ENCODE measurements at regions not wholly inside any gene's neighbourhood (a gene's known extent, or its start where the extent isn't known, plus 50 kb on each side); places are given as distances from the start of the nearest gene placed in this dataset.

DNA sequence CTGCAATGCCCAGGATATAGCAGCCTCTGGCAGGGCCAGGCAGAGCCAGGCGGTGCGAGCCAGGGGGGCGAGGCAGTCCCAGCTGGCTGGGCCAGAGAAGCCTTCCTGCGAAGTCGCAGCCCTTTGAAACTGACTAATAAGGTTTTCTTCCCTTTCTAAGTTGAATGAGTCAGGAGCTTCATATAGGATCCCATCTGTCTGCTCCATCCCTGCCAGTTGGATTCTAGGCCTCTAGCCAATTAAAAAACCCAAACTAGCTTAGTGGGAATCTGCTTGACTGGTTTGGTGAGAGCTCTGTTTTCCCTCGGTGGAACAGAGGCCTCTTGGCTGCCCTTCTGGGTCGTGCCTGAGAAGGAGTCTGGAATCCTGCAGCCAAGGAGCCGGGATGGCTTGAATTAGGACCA is 70.1 kb upstream of the RAPGEF1 start:
- Mint-ChIP-seq H3K36me3 (ENCODE audit: insufficient read depth) (no peaks in the 10 kb centered on the region), H3K4me3 (ENCODE audit: low read depth) (no peak overlapping the region), H3K27me3 (peaks cover 17% of the 10 kb centered on the region), H3K9me3 (ENCODE audit: low read depth) (no peaks in the 10 kb centered on the region), H3K27ac (no peak overlapping the region), H3K4me1 (ENCODE audit: low read depth) (peaks cover 32% of the 10 kb centered on the region)
- TF ChIP-seq, protein P1, sequence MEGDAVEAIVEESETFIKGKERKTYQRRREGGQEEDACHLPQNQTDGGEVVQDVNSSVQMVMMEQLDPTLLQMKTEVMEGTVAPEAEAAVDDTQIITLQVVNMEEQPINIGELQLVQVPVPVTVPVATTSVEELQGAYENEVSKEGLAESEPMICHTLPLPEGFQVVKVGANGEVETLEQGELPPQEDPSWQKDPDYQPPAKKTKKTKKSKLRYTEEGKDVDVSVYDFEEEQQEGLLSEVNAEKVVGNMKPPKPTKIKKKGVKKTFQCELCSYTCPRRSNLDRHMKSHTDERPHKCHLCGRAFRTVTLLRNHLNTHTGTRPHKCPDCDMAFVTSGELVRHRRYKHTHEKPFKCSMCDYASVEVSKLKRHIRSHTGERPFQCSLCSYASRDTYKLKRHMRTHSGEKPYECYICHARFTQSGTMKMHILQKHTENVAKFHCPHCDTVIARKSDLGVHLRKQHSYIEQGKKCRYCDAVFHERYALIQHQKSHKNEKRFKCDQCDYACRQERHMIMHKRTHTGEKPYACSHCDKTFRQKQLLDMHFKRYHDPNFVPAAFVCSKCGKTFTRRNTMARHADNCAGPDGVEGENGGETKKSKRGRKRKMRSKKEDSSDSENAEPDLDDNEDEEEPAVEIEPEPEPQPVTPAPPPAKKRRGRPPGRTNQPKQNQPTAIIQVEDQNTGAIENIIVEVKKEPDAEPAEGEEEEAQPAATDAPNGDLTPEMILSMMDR (IDR thresholded peaks at IDR 0.05; ENCODE audit: unreplicated experiment): no peak
- DNase-seq (ENCODE audit: low spot score, unreplicated experiment): no peak

DNA sequence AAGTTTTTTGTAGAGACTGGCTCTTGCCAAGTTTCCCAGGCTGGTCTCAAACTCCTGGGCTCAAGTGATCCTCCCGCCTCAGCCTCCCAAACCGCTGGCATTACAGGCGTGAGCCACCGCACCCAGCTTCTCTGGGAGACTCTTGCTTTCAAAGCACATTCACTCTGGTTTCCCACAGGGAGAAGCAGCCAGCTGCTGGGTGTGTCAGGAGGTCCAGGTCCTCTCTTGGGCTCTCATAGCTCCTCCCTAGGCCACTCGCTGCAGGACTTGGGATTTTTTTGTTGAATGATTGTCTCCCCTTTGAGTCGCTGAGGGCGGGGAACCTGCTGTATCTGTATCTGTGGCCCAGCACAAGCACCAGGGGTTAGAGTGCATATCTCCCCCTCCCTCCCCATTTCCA is 68.4 kb upstream of the RAPGEF1 start:
- Mint-ChIP-seq H3K36me3 (ENCODE audit: insufficient read depth) (no peaks in the 10 kb centered on the region), H3K27ac (no peak overlapping the region), H3K4me1 (ENCODE audit: low read depth) (peaks cover 32% of the 10 kb centered on the region), H3K4me3 (ENCODE audit: low read depth) (no peak overlapping the region), H3K9me3 (ENCODE audit: low read depth) (no peaks in the 10 kb centered on the region), H3K27me3 (peaks cover 17% of the 10 kb centered on the region)
- no peak for DNase-seq (ENCODE audit: low spot score, unreplicated experiment)
- TF ChIP-seq, protein P1 (IDR thresholded peaks at IDR 0.05; ENCODE audit: unreplicated experiment): no peak

DNA sequence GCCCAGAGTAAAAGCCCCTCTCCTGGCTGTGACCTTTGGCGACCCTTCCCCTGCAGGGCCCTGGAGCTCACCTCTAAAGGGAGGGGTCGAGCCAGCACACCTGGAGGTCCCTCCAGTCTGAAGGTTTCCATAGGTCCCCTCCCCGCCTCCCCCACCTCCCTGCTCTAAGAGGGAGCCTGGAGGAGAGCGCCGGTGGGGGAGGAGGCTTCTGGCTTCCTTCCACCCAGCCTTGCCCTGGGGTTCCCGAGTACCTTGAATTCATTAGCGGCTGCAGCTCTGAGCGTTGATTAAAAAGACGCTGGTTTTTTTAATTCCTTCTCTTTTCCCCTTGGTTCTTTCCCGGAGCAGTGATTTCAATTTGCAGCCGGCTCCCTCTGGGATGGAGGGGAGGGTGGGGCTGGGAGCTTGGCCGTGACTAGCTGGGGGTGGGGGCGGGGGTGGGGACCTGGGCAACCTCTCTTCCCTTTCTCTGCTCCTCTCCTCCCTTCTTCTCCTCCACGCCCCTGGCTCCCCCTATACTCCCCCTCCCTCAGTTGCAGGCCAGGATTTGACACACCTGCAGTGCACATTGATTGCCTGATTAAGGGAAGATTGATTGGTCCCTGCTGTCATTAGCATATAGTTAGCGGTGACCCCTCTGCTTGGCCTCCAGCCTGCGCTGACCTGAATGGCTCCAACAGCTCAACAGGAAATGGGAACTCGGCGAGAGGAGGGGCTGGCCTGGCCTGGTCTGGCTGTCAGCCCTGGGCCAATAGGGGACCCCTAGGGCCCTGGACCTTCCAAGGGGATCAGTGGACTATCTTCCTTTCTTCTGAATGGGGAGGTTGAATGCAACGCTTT is 67.5 kb upstream of the RAPGEF1 start:
- DNase-seq (ENCODE audit: low spot score, unreplicated experiment): peak; percentile 34
- peaks cover 10% of the 10 kb centered on the region for H3K27me3 Mint-ChIP-seq
- TF ChIP-seq, protein P1 (IDR thresholded peaks at IDR 0.05; ENCODE audit: unreplicated experiment): no peak
- peak overlapping the region; percentile 56 for H3K27ac Mint-ChIP-seq
- H3K9me3 Mint-ChIP-seq (ENCODE audit: low read depth): no peaks in the 10 kb centered on the region
- peaks cover 32% of the 10 kb centered on the region for H3K4me1 Mint-ChIP-seq (ENCODE audit: low read depth)
- peak overlapping the region; percentile 62 for H3K4me3 Mint-ChIP-seq (ENCODE audit: low read depth)
- no peaks in the 10 kb centered on the region for H3K36me3 Mint-ChIP-seq (ENCODE audit: insufficient read depth)

DNA sequence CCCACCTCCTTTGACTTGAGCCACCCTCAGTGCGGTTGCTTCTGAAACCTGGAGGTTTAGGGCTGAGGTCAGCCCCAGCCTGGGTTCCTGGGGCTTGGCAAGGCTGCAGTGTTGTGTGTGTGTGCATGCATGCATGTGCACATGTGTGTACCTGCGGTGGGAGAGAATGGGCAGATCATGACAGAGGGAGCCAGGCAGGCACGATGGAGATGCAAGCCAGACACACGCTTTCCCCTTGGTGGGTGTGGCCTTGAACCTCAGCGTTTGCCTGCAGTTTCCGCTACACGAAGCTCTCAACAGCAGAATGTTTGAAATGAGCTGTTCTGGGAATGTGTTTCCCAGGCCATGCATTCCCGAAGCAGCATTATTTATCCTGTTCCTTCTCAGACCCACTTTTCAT is 65.9 kb upstream of the RAPGEF1 start:
- H3K36me3 Mint-ChIP-seq (ENCODE audit: insufficient read depth): no peaks in the 10 kb centered on the region
- H3K4me1 Mint-ChIP-seq (ENCODE audit: low read depth): peaks cover 30% of the 10 kb centered on the region
- DNase-seq (ENCODE audit: low spot score, unreplicated experiment): no peak
- H3K27me3 Mint-ChIP-seq: peaks cover 3% of the 10 kb centered on the region
- TF ChIP-seq, protein P1 (IDR thresholded peaks at IDR 0.05; ENCODE audit: unreplicated experiment): no peak
- no peak overlapping the region for H3K27ac Mint-ChIP-seq
- no peak overlapping the region for H3K4me3 Mint-ChIP-seq (ENCODE audit: low read depth)
- no peaks in the 10 kb centered on the region for H3K9me3 Mint-ChIP-seq (ENCODE audit: low read depth)

DNA sequence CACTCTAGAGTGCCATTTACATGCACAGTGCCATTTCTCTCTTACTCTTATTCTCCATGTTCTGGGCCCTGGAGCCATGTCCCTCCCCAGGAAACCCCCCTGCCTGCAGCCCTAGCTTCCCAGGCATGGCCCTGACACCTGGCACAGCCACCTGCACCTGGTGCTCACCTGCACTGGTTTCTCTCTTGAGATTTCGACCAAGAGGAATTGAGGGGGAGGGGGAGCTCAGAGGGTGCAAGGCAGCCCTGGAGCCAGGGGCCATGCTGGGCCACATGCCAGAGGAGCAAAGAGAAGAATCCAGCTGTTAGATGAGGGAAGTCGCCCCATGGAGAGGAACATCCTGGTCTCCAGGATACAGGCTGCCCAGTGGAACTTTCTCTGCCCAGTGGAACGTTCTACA is 65.0 kb upstream of the RAPGEF1 start:
- no peak for DNase-seq (ENCODE audit: low spot score, unreplicated experiment)
- TF ChIP-seq, protein P1 (IDR thresholded peaks at IDR 0.05; ENCODE audit: unreplicated experiment): no peak
- Mint-ChIP-seq H3K4me1 (ENCODE audit: low read depth) (peaks cover 27% of the 10 kb centered on the region), H3K27ac (no peak overlapping the region), H3K9me3 (ENCODE audit: low read depth) (no peaks in the 10 kb centered on the region), H3K36me3 (ENCODE audit: insufficient read depth) (no peaks in the 10 kb centered on the region), H3K27me3 (peaks cover 4% of the 10 kb centered on the region), H3K4me3 (ENCODE audit: low read depth) (no peak overlapping the region)

Measured in progenitor cell of endocrine pancreas (in vitro differentiated cells).